ENCODE measurements at regions not wholly inside any gene's neighbourhood (a gene's known extent, or its start where the extent isn't known, plus 50 kb on each side); places are given as distances from the start of the nearest gene placed in this dataset.
"Not testable (repeated sequence)": the region's sequence is repeated elsewhere in the genome, so short reads cannot be mapped to it uniquely, and the experiment has no call there.

GRCh38 chr17:13659051-13659450, 57.3 kb upstream of the HS3ST3A1 start:
- H3K4me1 ChIP-seq (ENCODE audit: control insufficient read depth in 3 of 3, insufficient read depth in 3 of 3, low read length in 3 of 3); H3K36me3 ChIP-seq (ENCODE audit: control insufficient read depth in 3 of 3, insufficient read depth in 3 of 3, low read length in 3 of 3); H3K9ac ChIP-seq (ENCODE audit: low read depth in 1 of 3, low read length in 3 of 3); H3K4me3 ChIP-seq (ENCODE audit: low read length in 3 of 3); H3K9me3 ChIP-seq (ENCODE audit: control insufficient read depth in 3 of 3, low read length in 3 of 3); H3K27ac ChIP-seq (ENCODE audit: low read depth, low read length); H3K27me3 ChIP-seq (ENCODE audit: control insufficient read depth in 3 of 3, insufficient read depth in 3 of 3, low read length in 3 of 3): not testable (repeated sequence)

GRCh38 chr17:13665872-13666635, 64.3 kb upstream of the HS3ST3A1 start:
- H3K9me3 ChIP-seq (ENCODE audit: control insufficient read depth in 3 of 3, low read length in 3 of 3) = peaks cover 0 to 4% (median 0%) of the 10 kb centered on the region in 3 donors
- no peaks in the 10 kb centered on the region for H3K36me3 ChIP-seq (ENCODE audit: control insufficient read depth in 3 of 3, insufficient read depth in 3 of 3, low read length in 3 of 3)
- H3K9ac ChIP-seq (ENCODE audit: low read depth in 1 of 3, low read length in 3 of 3) = no peak overlapping the region
- H3K27ac ChIP-seq (ENCODE audit: low read depth, low read length) = no peak overlapping the region
- no peaks in the 10 kb centered on the region for H3K4me1 ChIP-seq (ENCODE audit: control insufficient read depth in 3 of 3, insufficient read depth in 3 of 3, low read length in 3 of 3)
- H3K4me3 ChIP-seq (ENCODE audit: low read length in 3 of 3) = no peak overlapping the region
- H3K27me3 ChIP-seq (ENCODE audit: control insufficient read depth in 3 of 3, insufficient read depth in 3 of 3, low read length in 3 of 3) = no peaks in the 10 kb centered on the region

GRCh38 chr17:13671341-13671740, 69.6 kb upstream of the HS3ST3A1 start:
- H3K9me3 ChIP-seq (ENCODE audit: control insufficient read depth in 3 of 3, low read length in 3 of 3) = peaks cover 0 to 4% (median 2%) of the 10 kb centered on the region in 3 donors
- no peaks in the 10 kb centered on the region for H3K36me3 ChIP-seq (ENCODE audit: control insufficient read depth in 3 of 3, insufficient read depth in 3 of 3, low read length in 3 of 3)
- no peak overlapping the region for H3K27ac ChIP-seq (ENCODE audit: low read depth, low read length)
- no peaks in the 10 kb centered on the region for H3K27me3 ChIP-seq (ENCODE audit: control insufficient read depth in 3 of 3, insufficient read depth in 3 of 3, low read length in 3 of 3)
- no peak overlapping the region for H3K4me3 ChIP-seq (ENCODE audit: low read length in 3 of 3)
- H3K9ac ChIP-seq (ENCODE audit: low read depth in 1 of 3, low read length in 3 of 3) = no peak overlapping the region
- no peaks in the 10 kb centered on the region for H3K4me1 ChIP-seq (ENCODE audit: control insufficient read depth in 3 of 3, insufficient read depth in 3 of 3, low read length in 3 of 3)

GRCh38 chr17:13671771-13672170, 70.0 kb upstream of the HS3ST3A1 start:
- H3K9ac ChIP-seq (ENCODE audit: low read depth in 1 of 3, low read length in 3 of 3) = no peak overlapping the region
- peaks cover 0 to 4% (median 2%) of the 10 kb centered on the region in 3 donors for H3K9me3 ChIP-seq (ENCODE audit: control insufficient read depth in 3 of 3, low read length in 3 of 3)
- H3K27me3 ChIP-seq (ENCODE audit: control insufficient read depth in 3 of 3, insufficient read depth in 3 of 3, low read length in 3 of 3) = no peaks in the 10 kb centered on the region
- no peaks in the 10 kb centered on the region for H3K36me3 ChIP-seq (ENCODE audit: control insufficient read depth in 3 of 3, insufficient read depth in 3 of 3, low read length in 3 of 3)
- H3K27ac ChIP-seq (ENCODE audit: low read depth, low read length) = no peak overlapping the region
- no peak overlapping the region for H3K4me3 ChIP-seq (ENCODE audit: low read length in 3 of 3)
- H3K4me1 ChIP-seq (ENCODE audit: control insufficient read depth in 3 of 3, insufficient read depth in 3 of 3, low read length in 3 of 3) = no peaks in the 10 kb centered on the region

DNA sequence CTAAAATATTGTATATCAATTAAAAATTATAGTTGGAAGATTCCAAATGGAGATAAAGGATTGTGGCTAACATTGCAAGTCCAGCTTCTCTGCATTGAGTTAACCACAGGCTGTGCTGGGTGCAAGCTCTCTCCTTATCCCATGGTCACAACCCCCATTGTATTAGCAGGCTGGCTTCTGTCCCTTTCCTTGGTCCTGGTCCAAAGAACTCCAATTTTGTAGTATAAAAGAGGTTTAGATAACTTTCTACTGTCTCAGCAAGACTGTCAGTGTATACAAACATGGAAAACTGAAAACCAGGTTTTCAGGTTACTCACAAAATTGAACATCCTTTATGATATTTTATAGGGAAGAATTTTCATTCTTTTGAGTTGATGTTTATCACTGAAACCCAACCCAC, 76.6 kb upstream of the HS3ST3A1 start:
- H3K4me3 ChIP-seq (ENCODE audit: low read length in 3 of 3) = no peak overlapping the region
- H3K36me3 ChIP-seq (ENCODE audit: control insufficient read depth in 3 of 3, insufficient read depth in 3 of 3, low read length in 3 of 3) = no peaks in the 10 kb centered on the region
- no peak overlapping the region for H3K27ac ChIP-seq (ENCODE audit: low read depth, low read length)
- no peaks in the 10 kb centered on the region for H3K4me1 ChIP-seq (ENCODE audit: control insufficient read depth in 3 of 3, insufficient read depth in 3 of 3, low read length in 3 of 3)
- H3K9ac ChIP-seq (ENCODE audit: low read depth in 1 of 3, low read length in 3 of 3) = no peak overlapping the region
- H3K27me3 ChIP-seq (ENCODE audit: control insufficient read depth in 3 of 3, insufficient read depth in 3 of 3, low read length in 3 of 3) = no peaks in the 10 kb centered on the region
- peaks cover 0 to 2% (median 0%) of the 10 kb centered on the region in 3 donors for H3K9me3 ChIP-seq (ENCODE audit: control insufficient read depth in 3 of 3, low read length in 3 of 3)

- Histone ChIP-seq H3K9ac (ENCODE audit: low read depth in 1 of 3, low read length in 3 of 3) (no peak overlapping the region), H3K27me3 (ENCODE audit: control insufficient read depth in 3 of 3, insufficient read depth in 3 of 3, low read length in 3 of 3) (no peaks in the 10 kb centered on the region), H3K36me3 (ENCODE audit: control insufficient read depth in 3 of 3, insufficient read depth in 3 of 3, low read length in 3 of 3) (no peaks in the 10 kb centered on the region)
These were observed 77.1 kb upstream of the HS3ST3A1 start for GRCh38 chr17:13678841-13679240.

DNA sequence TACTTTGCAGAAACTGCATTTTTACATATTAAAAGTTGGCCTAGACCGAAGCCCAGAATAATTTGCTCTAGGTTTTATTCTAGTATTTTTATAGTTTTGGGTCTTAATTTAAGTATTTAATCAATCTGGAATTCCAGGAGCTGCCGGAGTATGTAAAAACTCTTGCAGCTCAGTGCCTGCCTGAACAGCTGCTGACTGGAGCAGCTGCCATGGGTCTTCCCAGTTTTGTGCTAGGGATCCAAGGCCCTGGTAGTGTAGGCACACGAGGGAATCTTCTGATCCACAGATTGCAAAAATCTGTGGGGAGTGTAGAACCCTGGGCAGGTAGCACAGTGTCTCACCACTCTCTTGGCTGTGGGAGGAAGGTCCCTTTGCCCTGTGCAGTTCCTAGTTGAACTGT, 87.0 kb upstream of the HS3ST3A1 start:
- Histone ChIP-seq H3K36me3 (ENCODE audit: control insufficient read depth in 3 of 3, insufficient read depth in 3 of 3, low read length in 3 of 3) (no peaks in the 10 kb centered on the region), H3K27me3 (ENCODE audit: control insufficient read depth in 3 of 3, insufficient read depth in 3 of 3, low read length in 3 of 3) (no peaks in the 10 kb centered on the region), H3K9me3 (ENCODE audit: control insufficient read depth in 3 of 3, low read length in 3 of 3) (peaks cover 0 to 2% (median 0%) of the 10 kb centered on the region in 3 donors), H3K27ac (ENCODE audit: low read depth, low read length) (no peak overlapping the region), H3K4me1 (ENCODE audit: control insufficient read depth in 3 of 3, insufficient read depth in 3 of 3, low read length in 3 of 3) (no peaks in the 10 kb centered on the region), H3K9ac (ENCODE audit: low read depth in 1 of 3, low read length in 3 of 3) (no peak overlapping the region), H3K4me3 (ENCODE audit: low read length in 3 of 3) (no peak overlapping the region)

More at GRCh38 chr17:13678841-13679240, 77.1 kb upstream of the HS3ST3A1 start:
- H3K4me3 ChIP-seq (ENCODE audit: low read length in 3 of 3) = no peak overlapping the region
- H3K4me1 ChIP-seq (ENCODE audit: control insufficient read depth in 3 of 3, insufficient read depth in 3 of 3, low read length in 3 of 3) = no peaks in the 10 kb centered on the region
- no peak overlapping the region for H3K27ac ChIP-seq (ENCODE audit: low read depth, low read length)
- H3K9me3 ChIP-seq (ENCODE audit: control insufficient read depth in 3 of 3, low read length in 3 of 3) = no peaks in the 10 kb centered on the region

- H3K4me1 ChIP-seq (ENCODE audit: control insufficient read depth in 3 of 3, insufficient read depth in 3 of 3, low read length in 3 of 3) = no peaks in the 10 kb centered on the region
- H3K4me3 ChIP-seq (ENCODE audit: low read length in 3 of 3) = no peak overlapping the region
- no peak overlapping the region for H3K27ac ChIP-seq (ENCODE audit: low read depth, low read length)
- no peaks in the 10 kb centered on the region for H3K36me3 ChIP-seq (ENCODE audit: control insufficient read depth in 3 of 3, insufficient read depth in 3 of 3, low read length in 3 of 3)
- no peaks in the 10 kb centered on the region for H3K27me3 ChIP-seq (ENCODE audit: control insufficient read depth in 3 of 3, insufficient read depth in 3 of 3, low read length in 3 of 3)
- H3K9me3 ChIP-seq (ENCODE audit: control insufficient read depth in 3 of 3, low read length in 3 of 3) = peaks cover 0 to 2% (median 0%) of the 10 kb centered on the region in 3 donors
- H3K9ac ChIP-seq (ENCODE audit: low read depth in 1 of 3, low read length in 3 of 3) = no peak overlapping the region
These were observed 89.1 kb upstream of the HS3ST3A1 start for GRCh38 chr17:13690806-13691205.

- no peaks in the 10 kb centered on the region for H3K27me3 ChIP-seq (ENCODE audit: control insufficient read depth in 3 of 3, insufficient read depth in 3 of 3, low read length in 3 of 3)
- H3K9ac ChIP-seq (ENCODE audit: low read depth in 1 of 3, low read length in 3 of 3) = no peak overlapping the region
- H3K9me3 ChIP-seq (ENCODE audit: control insufficient read depth in 3 of 3, low read length in 3 of 3) = no peaks in the 10 kb centered on the region
- H3K4me3 ChIP-seq (ENCODE audit: low read length in 3 of 3) = no peak overlapping the region
- no peaks in the 10 kb centered on the region for H3K36me3 ChIP-seq (ENCODE audit: control insufficient read depth in 3 of 3, insufficient read depth in 3 of 3, low read length in 3 of 3)
- no peak overlapping the region for H3K27ac ChIP-seq (ENCODE audit: low read depth, low read length)
- H3K4me1 ChIP-seq (ENCODE audit: control insufficient read depth in 3 of 3, insufficient read depth in 3 of 3, low read length in 3 of 3) = no peaks in the 10 kb centered on the region
These were observed 93.2 kb upstream of the HS3ST3A1 start for GRCh38 chr17:13694934-13695333.

GRCh38 chr17:13698832-13699231, 97.1 kb upstream of the HS3ST3A1 start:
- no peaks in the 10 kb centered on the region for H3K9me3 ChIP-seq (ENCODE audit: control insufficient read depth in 3 of 3, low read length in 3 of 3)
- no peak overlapping the region for H3K9ac ChIP-seq (ENCODE audit: low read depth in 1 of 3, low read length in 3 of 3)
- no peaks in the 10 kb centered on the region for H3K4me1 ChIP-seq (ENCODE audit: control insufficient read depth in 3 of 3, insufficient read depth in 3 of 3, low read length in 3 of 3)
- no peaks in the 10 kb centered on the region for H3K36me3 ChIP-seq (ENCODE audit: control insufficient read depth in 3 of 3, insufficient read depth in 3 of 3, low read length in 3 of 3)
- H3K4me3 ChIP-seq (ENCODE audit: low read length in 3 of 3) = no peak overlapping the region
- H3K27me3 ChIP-seq (ENCODE audit: control insufficient read depth in 3 of 3, insufficient read depth in 3 of 3, low read length in 3 of 3) = no peaks in the 10 kb centered on the region
- no peak overlapping the region for H3K27ac ChIP-seq (ENCODE audit: low read depth, low read length)
